H9 (cell line): ENCODE measurements at regions not wholly inside any gene's neighbourhood (a gene's known extent, or its start where the extent isn't known, plus 50 kb on each side); places are given as distances from the start of the nearest gene placed in this dataset.

Experiments
- DNase-seq: peaks from one replicate; pipeline ENCODE4 v3.0.0-alpha.2; 2017
- H2AFZ ChIP-seq: one replicate; pipeline ENCODE4 v1.6.1; 2013; ENCODE audit warnings: mild to moderate bottlenecking, low read length, control low read depth, moderate library complexity
- H2AK5ac ChIP-seq: 2 replicates; pipeline ENCODE4 v1.6.1; 2013; ENCODE audit warnings: low read length, control low read depth, mixed read lengths; ENCODE audit not compliant: insufficient read length
- H2BK120ac ChIP-seq: one replicate; pipeline ENCODE4 v1.6.1; 2013; ENCODE audit warnings: low read depth, mild to moderate bottlenecking, low read length, control low read depth, inconsistent platforms; ENCODE audit not compliant: poor library complexity, severe bottlenecking
- H2BK12ac ChIP-seq: 2 replicates; pipeline ENCODE4 v1.6.1; 2013; ENCODE audit warnings: low read length, control low read depth, mixed read lengths, low read depth; ENCODE audit not compliant: insufficient read length
- H2BK15ac ChIP-seq: 2 replicates; pipeline ENCODE4 v1.6.1; 2013; ENCODE audit warnings: low read depth, low read length, control low read depth
- H2BK20ac ChIP-seq: one replicate; pipeline ENCODE4 v1.6.1; 2013; ENCODE audit warnings: low read depth, mild to moderate bottlenecking, low read length, control low read depth, inconsistent platforms; ENCODE audit not compliant: poor library complexity, severe bottlenecking
- H2BK5ac ChIP-seq: 2 replicates; pipeline ENCODE4 v1.6.1; 2013; ENCODE audit warnings: low read length, control low read depth, mixed read lengths; ENCODE audit not compliant: insufficient read length
- H3K14ac ChIP-seq: 2 replicates; pipeline ENCODE4 v1.6.1; 2013; ENCODE audit warnings: low read length, control low read depth; ENCODE audit not compliant: insufficient read depth
- H3K18ac ChIP-seq: 2 replicates; pipeline ENCODE4 v1.6.1; 2013; ENCODE audit warnings: low read depth, mild to moderate bottlenecking, mixed read lengths, low read length, control low read depth; ENCODE audit not compliant: insufficient read length
- H3K23ac ChIP-seq: 2 replicates; pipeline ENCODE4 v1.6.1; 2013; ENCODE audit warnings: low read length, control low read depth, mixed read lengths, low read depth; ENCODE audit not compliant: insufficient read length
- H3K23me2 ChIP-seq: 2 replicates; pipeline ENCODE4 v1.6.1; 2013; ENCODE audit warnings: low read depth, mild to moderate bottlenecking, mixed read lengths, low read length, control low read depth; ENCODE audit not compliant: insufficient read length, poor library complexity, severe bottlenecking
- H3K27ac ChIP-seq: 2 replicates; pipeline ENCODE4 v1.5.1; 2013; ENCODE audit warnings: low read length, control low read depth, mixed read lengths, low read depth; ENCODE audit not compliant: insufficient read length
- H3K27me3 ChIP-seq: 2 replicates; pipeline ENCODE4 v1.6.1; 2013; ENCODE audit warnings: low read length, control low read depth, inconsistent platforms; ENCODE audit not compliant: insufficient read depth
- H3K4ac ChIP-seq: 2 replicates; pipeline ENCODE4 v1.6.1; 2013; ENCODE audit warnings: low read depth, mild to moderate bottlenecking, control low read depth, inconsistent platforms, low read length, moderate library complexity
- H3K4me1 ChIP-seq: 2 replicates; pipeline ENCODE4 v1.6.1; 2013; ENCODE audit warnings: low read length, control low read depth, inconsistent platforms; ENCODE audit not compliant: insufficient read depth
- H3K4me2 ChIP-seq: 2 replicates; pipeline ENCODE4 v1.6.1; 2013; ENCODE audit warnings: low read length, control low read depth, mixed read lengths; ENCODE audit not compliant: insufficient read length, insufficient read depth
- H3K56ac ChIP-seq: 2 replicates; pipeline ENCODE4 v1.6.1; 2013; ENCODE audit warnings: low read depth, mild to moderate bottlenecking, mixed read lengths, low read length, control low read depth; ENCODE audit not compliant: insufficient read length
- H3K79me1 ChIP-seq: 2 replicates; pipeline ENCODE4 v1.6.1; 2013; ENCODE audit warnings: low read depth, mild to moderate bottlenecking, moderate library complexity, low read length, control low read depth, inconsistent platforms; ENCODE audit not compliant: insufficient read depth, poor library complexity, severe bottlenecking
- H3K79me2 ChIP-seq: 2 replicates; pipeline ENCODE4 v1.6.1; 2013; ENCODE audit warnings: low read length, control low read depth, inconsistent platforms; ENCODE audit not compliant: insufficient read depth
- H3K9ac ChIP-seq: 2 replicates; pipeline ENCODE4 v1.6.1; 2013; ENCODE audit warnings: low read length, control low read depth, mixed read lengths; ENCODE audit not compliant: insufficient read length; ENCODE audit errors: extremely low read depth
- H3K9me3 ChIP-seq: one replicate; pipeline ENCODE4 v1.6.1; 2013; ENCODE audit warnings: low read depth, low read length, inconsistent platforms; ENCODE audit not compliant: control insufficient read depth
- H3T11ph ChIP-seq: one replicate; pipeline ENCODE4 v1.6.1; 2013; ENCODE audit warnings: mild to moderate bottlenecking, low read length, control low read depth, inconsistent platforms
- H4K20me1 ChIP-seq: one replicate; pipeline ENCODE4 v1.6.1; 2013; ENCODE audit not compliant: control insufficient read depth, insufficient read length, insufficient read depth
- H4K5ac ChIP-seq: 2 replicates; pipeline ENCODE4 v1.6.1; 2013; ENCODE audit warnings: low read depth, mild to moderate bottlenecking, mixed read lengths, low read length, control low read depth; ENCODE audit not compliant: insufficient read length
- H4K8ac ChIP-seq: replicated peaks from 2 replicates; pipeline ENCODE4 v1.6.1; 2013; ENCODE audit warnings: low read length, control low read depth, mixed read lengths, low read depth; ENCODE audit not compliant: insufficient read length
- H4K91ac ChIP-seq: 2 replicates; pipeline ENCODE4 v1.6.1; 2013; ENCODE audit warnings: low read depth, mild to moderate bottlenecking, moderate library complexity, mixed read lengths, low read length, control low read depth; ENCODE audit not compliant: insufficient read length
- H3K27ac Mint-ChIP-seq, 3 experiments: 2 replicates in 2 of 3; 3 replicates in 1 of 3; pipeline ENCODE4 v1.8.0; 2020 to 2021; ENCODE audit warnings: mixed read lengths in 3 of 3, mild to moderate bottlenecking in 1 of 3, moderate library complexity in 1 of 3
- H3K27me3 Mint-ChIP-seq: 2 replicates; pipeline ENCODE4 v1.8.0; 2021; ENCODE audit warnings: low read depth, mild to moderate bottlenecking, moderate library complexity, mixed read lengths
- H3K36me3 Mint-ChIP-seq, 3 experiments: 2 replicates in 2 of 3; 3 replicates in 1 of 3; pipeline ENCODE4 v1.8.0; 2020 to 2021; ENCODE audit warnings: low read depth in 3 of 3, mixed read lengths in 3 of 3; ENCODE audit not compliant: insufficient read depth in 1 of 3
- H3K4me1 Mint-ChIP-seq, 2 experiments: 2 replicates each; pipeline ENCODE4 v1.8.0; 2020; ENCODE audit warnings: mixed read lengths in 2 of 2
- H3K4me3 Mint-ChIP-seq, 2 experiments: 2 replicates in 1 of 2; 3 replicates in 1 of 2; pipeline ENCODE4 v1.8.0; 2020 to 2021; ENCODE audit warnings: mild to moderate bottlenecking in 2 of 2, mixed read lengths in 2 of 2, moderate library complexity in 1 of 2
- H3K9me3 Mint-ChIP-seq, 2 experiments: 2 replicates in 1 of 2; 3 replicates in 1 of 2; pipeline ENCODE4 v1.8.0; 2020; ENCODE audit warnings: mild to moderate bottlenecking in 2 of 2, mixed read lengths in 2 of 2, moderate library complexity in 1 of 2
- CTCF ChIP-seq: fragments of 200-600 bp; sonication (generic); conservative IDR thresholded peaks from 3 replicates; pipeline ENCODE4 v1.8.0; 2021; ENCODE audit warnings: antibody characterized with exemption, mild to moderate bottlenecking
- WGBS: extraction: QIAGEN DNeasy Blood & Tissue Kit; methylation state at CpG from one replicate; pipeline ENCODE4 v1.1.7; 2013; ENCODE audit warnings: missing lambda C conversion rate, low lambda C conversion rate, mixed read lengths; ENCODE audit not compliant: insufficient read length; ENCODE audit errors: extremely low coverage; 5-methylcytosine and 5-hydroxymethylcytosine counted together

- H3K9me3 Mint-ChIP-seq = no peaks in the 10 kb centered on the region; a peak in 2 of 5 replicates
- H3K4me3 Mint-ChIP-seq = no peak overlapping the region
- no peak overlapping the region for H2BK15ac ChIP-seq
- H3K4me1 ChIP-seq = no peaks in the 10 kb centered on the region
- no peaks in the 10 kb centered on the region for H3K23me2 ChIP-seq
- H3K79me1 ChIP-seq = no peaks in the 10 kb centered on the region
- no peak overlapping the region for H3K27ac ChIP-seq
- no CpG with 5 or more reads among the region's 11 CpGs for WGBS
- H2AK5ac ChIP-seq = no peak overlapping the region
- peaks cover 8 to 10% of the 10 kb centered on the region in 2 experiments for H3K4me1 Mint-ChIP-seq
- no peak overlapping the region for H3K56ac ChIP-seq
- no peak overlapping the region for H3K9ac ChIP-seq
- H3K79me2 ChIP-seq = no peaks in the 10 kb centered on the region
- H3K9me3 ChIP-seq = no peaks in the 10 kb centered on the region
- no peak overlapping the region for H3K18ac ChIP-seq
- no peaks in the 10 kb centered on the region for H3K36me3 Mint-ChIP-seq
- no peak overlapping the region for H3K27ac Mint-ChIP-seq
- no peak overlapping the region for H4K91ac ChIP-seq
- H2AFZ ChIP-seq = no peak overlapping the region
- no peak overlapping the region; the same call in 1 of the 2 replicates for H3K14ac ChIP-seq
- no peak overlapping the region for H4K8ac ChIP-seq
- H3K23ac ChIP-seq = no peak overlapping the region
- H2BK120ac ChIP-seq = no peak overlapping the region
- no peak overlapping the region for H3K4me2 ChIP-seq
- no peak overlapping the region for H3K4ac ChIP-seq
- peaks cover 35% of the 10 kb centered on the region for H3K27me3 Mint-ChIP-seq
- H4K20me1 ChIP-seq = no peaks in the 10 kb centered on the region
- H2BK20ac ChIP-seq = no peak overlapping the region
- no peak for TF ChIP-seq CTCF
- H2BK5ac ChIP-seq = no peak overlapping the region
- H3T11ph ChIP-seq = no peak overlapping the region
- no peak for DNase-seq
- peaks cover 2% of the 10 kb centered on the region; the same call in 1 of the 2 replicates for H3K27me3 ChIP-seq
- no peak overlapping the region for H4K5ac ChIP-seq
- no peak overlapping the region for H2BK12ac ChIP-seq
These were observed 193.4 kb upstream of the LINGO1 start for GRCh38 chr15:77826006-77826695.
